Endothelial cell of umbilical vein (primary cell): ENCODE measurements at regions not wholly inside any gene's neighbourhood (a gene's known extent, or its start where the extent isn't known, plus 50 kb on each side); places are given as distances from the start of the nearest gene placed in this dataset.

Source experiments
- BruUV-seq: library from RNA; stranded (reverse); fragments of 400-500 nt; replicated peaks from 2 replicates; lab custom pipeline; 2021; lab: Mats Ljungman, UMichigan
- CTCF ChIA-PET: fragments of 300-600, 350-600 bp; sonication (Branson Sonifier 250); formaldehyde crosslinking; loops from one replicate; lab custom pipeline; 2021; ENCODE audit warnings: antibody characterized with exemption, inconsistent platforms; lab: Charles Lee
- POLR2A ChIA-PET: fragments of 300-600, 350-600 bp; sonication (Branson Sonifier 250); formaldehyde crosslinking; loops from one replicate; lab custom pipeline; 2021; ENCODE audit warnings: antibody characterized with exemption, inconsistent platforms; lab: Charles Lee
- DNase-seq: peaks from one replicate; pipeline ENCODE4 v3.0.0-alpha.2; 2011; ENCODE audit warnings: low read depth, low spot score
- FAIRE-seq: peaks from 2 replicates; lab custom pipeline; 2011; peaks lifted over from hg19 to GRCh38; lab: Jason Lieb, UNC
- H2AFZ ChIP-seq: 2 replicates; pipeline ENCODE4 v1.6.0; 2012; ENCODE audit warnings: low read depth, low read length, control low read depth, inconsistent platforms
- H3K27ac ChIP-seq: 2 replicates; pipeline ENCODE4 v1.5.1; 2011; ENCODE audit warnings: low read depth, mild to moderate bottlenecking, control low read depth, low read length, moderate library complexity; ENCODE audit not compliant: insufficient read depth
- H3K27me3 ChIP-seq, 2 experiments: 2 replicates each; pipeline versions ENCODE4 v1.6.0 to v1.6.1; 2011; ENCODE audit warnings: low read length in 2 of 2, mixed read lengths in 1 of 2; ENCODE audit not compliant: control insufficient read depth in 2 of 2, insufficient read depth in 2 of 2
- H3K36me3 ChIP-seq, 2 experiments: 2 replicates in 1 of 2; 3 replicates in 1 of 2; pipeline ENCODE4 v1.5.1; 2011; ENCODE audit warnings: low read length in 2 of 2, mild to moderate bottlenecking in 1 of 2, moderate library complexity in 1 of 2; ENCODE audit not compliant: control insufficient read depth in 2 of 2, insufficient read depth in 2 of 2; ENCODE audit errors: extremely low read depth in 1 of 2
- H3K4me1 ChIP-seq: 3 replicates; pipeline ENCODE4 v1.5.1; 2011; ENCODE audit warnings: mild to moderate bottlenecking, low read length; ENCODE audit not compliant: control insufficient read depth, insufficient read depth; ENCODE audit errors: extremely low read depth
- H3K4me2 ChIP-seq: 2 replicates; pipeline ENCODE4 v1.6.1; 2011; ENCODE audit warnings: low read length, control low read depth, mixed read lengths; ENCODE audit not compliant: insufficient read depth
- H3K4me3 ChIP-seq, 3 experiments: fragments of 200-600 bp in 1 of 3; sonication (generic), shearing (Covaris generic) in 1 of 3; replicated peaks in 1 of 3; 2 replicates each; pipeline ENCODE4 v1.5.1; 2011 to 2016; ENCODE audit warnings: control low read depth in 3 of 3, low read length in 3 of 3, mild to moderate bottlenecking in 2 of 3, inconsistent platforms in 1 of 3, low read depth in 1 of 3, moderate library complexity in 1 of 3; ENCODE audit not compliant: insufficient read depth in 1 of 3
- H3K79me2 ChIP-seq: 2 replicates; pipeline ENCODE4 v1.6.0; 2012; ENCODE audit warnings: low read length, inconsistent platforms; ENCODE audit not compliant: control insufficient read depth, insufficient read depth
- H3K9ac ChIP-seq: replicated peaks from 2 replicates; pipeline ENCODE3; 2011; ENCODE audit warnings: low read length, control low read depth; ENCODE audit not compliant: insufficient read depth; ENCODE audit errors: extremely low read depth
- H3K9me1 ChIP-seq: replicated peaks from 3 replicates; pipeline ENCODE4 v1.6.0; 2011; ENCODE audit warnings: mild to moderate bottlenecking, low read length; ENCODE audit not compliant: control insufficient read depth, insufficient read depth; ENCODE audit errors: extremely low read depth
- H3K9me3 ChIP-seq: replicated peaks from 2 replicates; pipeline ENCODE4 v1.5.1; 2012; ENCODE audit warnings: low read length, inconsistent platforms; ENCODE audit not compliant: control insufficient read depth, insufficient read depth
- H4K20me1 ChIP-seq: replicated peaks from 2 replicates; pipeline ENCODE3; 2011; ENCODE audit warnings: mild to moderate bottlenecking, low read length; ENCODE audit not compliant: control insufficient read depth, insufficient read depth; ENCODE audit errors: extremely low read depth
- CTCF ChIP-seq, 2 donors: IDR thresholded peaks; 1 replicate in 1 of 2; 2 replicates in 1 of 2; pipeline ENCODE4 v1.5.1; 2011; ENCODE audit warnings: low read length in 2 of 2, mild to moderate bottlenecking in 2 of 2, moderate library complexity in 2 of 2, control low read depth in 1 of 2, inconsistent platforms in 1 of 2, low read depth in 1 of 2; ENCODE audit not compliant: insufficient read depth in 1 of 2; ENCODE audit errors: extremely low read depth in 1 of 2
- EZH2 ChIP-seq: IDR thresholded peaks from 2 replicates; pipeline ENCODE4 v1.6.1; 2012; ENCODE audit warnings: borderline replicate concordance, low read depth, mild to moderate bottlenecking, moderate library complexity, low read length, inconsistent platforms; ENCODE audit not compliant: severe bottlenecking
- FOS ChIP-seq: IDR thresholded peaks from 2 replicates; pipeline ENCODE4 v1.6.1; 2011; ENCODE audit warnings: mild to moderate bottlenecking, low read length, moderate library complexity, borderline replicate concordance; ENCODE audit not compliant: insufficient read depth
- GATA2 ChIP-seq: IDR thresholded peaks from 2 replicates; pipeline ENCODE4 v1.7.0; 2011; ENCODE audit warnings: low read depth, mild to moderate bottlenecking, moderate library complexity, mixed read lengths, low read length; ENCODE audit not compliant: insufficient read length, insufficient read depth
- JUN ChIP-seq: IDR thresholded peaks from 2 replicates; pipeline ENCODE4 v1.6.1; 2011; ENCODE audit warnings: borderline replicate concordance, low read depth; ENCODE audit not compliant: insufficient read length, insufficient read depth
- MAX ChIP-seq: IDR thresholded peaks from 2 replicates; pipeline ENCODE4 v1.6.1; 2011; ENCODE audit not compliant: insufficient read depth, insufficient read length
- MYC ChIP-seq: IDR thresholded peaks from one replicate; pipeline ENCODE4 v1.6.1; 2011; ENCODE audit warnings: mild to moderate bottlenecking, low read depth, low read length
- POLR2A ChIP-seq: IDR thresholded peaks from 2 replicates; pipeline ENCODE4 v1.6.1; 2012; ENCODE audit warnings: low read depth, mild to moderate bottlenecking, control low read depth, low read length
- POLR2AphosphoS5 ChIP-seq: IDR thresholded peaks from 2 replicates; pipeline ENCODE4 v1.6.1; 2012; ENCODE audit warnings: low read depth, mild to moderate bottlenecking, control low read depth, low read length, moderate library complexity; ENCODE audit not compliant: insufficient read depth
- dilution Hi-C: fragments of 300-500 bp; cut with MboI; formaldehyde crosslinking; loops from one replicate; pipeline ENCODE4 v1.15.0; 2019; ENCODE audit warnings: low sequenced_read_pairs; ENCODE audit not compliant: extremely low pct_ligation_motif_present
- intact Hi-C: fragments of 100-400 bp; cut with micrococcal nuclease; formaldehyde crosslinking; loops from one replicate; pipeline ENCODE4 v1.10.0; 2022

GRCh38 chr15:70509731-70510143, 253.6 kb downstream of the UACA start:
- dilution Hi-C loops: no loop called here
- Histone ChIP-seq H3K9me1 (no peaks in the 10 kb centered on the region), H3K9me3 (no peaks in the 10 kb centered on the region), H3K27me3 (peaks cover 0 to 3% of the 10 kb centered on the region in 2 experiments), H2AFZ (no peak overlapping the region), H3K9ac (no peak overlapping the region), H3K4me2 (no peak overlapping the region), H3K36me3 (no peaks in the 10 kb centered on the region), H3K79me2 (no peaks in the 10 kb centered on the region), H4K20me1 (no peaks in the 10 kb centered on the region), H3K4me1 (peaks cover 24% of the 10 kb centered on the region), H3K27ac (no peak overlapping the region), H3K4me3 (no peak overlapping the region)
- CTCF ChIA-PET: interaction anchor here (1.7 kb wide), 1 partner anchor 34 kb away, joined by 4 read pairs; no protein-coding TSS in a partner anchor
- POLR2A ChIA-PET: no interaction called here
- intact Hi-C loops: no loop called here
- FAIRE-seq (no peak), DNase-seq (no peak)
- BruUV-seq: no TSS peak
- TF ChIP-seq EZH2 (no peak), FOS (no peak), JUN (no peak), MAX (no peak), POLR2AphosphoS5 (no peak), CTCF (IDR thresholded peaks at IDR 0.05; ENCODE audit: extremely low read depth in 1 of 2, insufficient read depth in 1 of 2, low read depth in 1 of 2, low read length in 2 of 2) (no peak), GATA2 (no peak), POLR2A (no peak), MYC (no peak)
